HG03103 (cell line): ENCODE measurements at regions not wholly inside any gene's neighbourhood (a gene's known extent, or its start where the extent isn't known, plus 50 kb on each side); places are given as distances from the start of the nearest gene placed in this dataset.
"Not testable (repeated sequence)": the region's sequence is repeated elsewhere in the genome, so short reads cannot be mapped to it uniquely, and the experiment has no call there.

Experiments
- ATAC-seq: cut with Tn5 transposase; IDR thresholded peaks from one replicate; pipeline ENCODE4 v1.9.1; 2021; ENCODE audit warnings: low read depth; ENCODE audit not compliant: unreplicated experiment

DNA sequence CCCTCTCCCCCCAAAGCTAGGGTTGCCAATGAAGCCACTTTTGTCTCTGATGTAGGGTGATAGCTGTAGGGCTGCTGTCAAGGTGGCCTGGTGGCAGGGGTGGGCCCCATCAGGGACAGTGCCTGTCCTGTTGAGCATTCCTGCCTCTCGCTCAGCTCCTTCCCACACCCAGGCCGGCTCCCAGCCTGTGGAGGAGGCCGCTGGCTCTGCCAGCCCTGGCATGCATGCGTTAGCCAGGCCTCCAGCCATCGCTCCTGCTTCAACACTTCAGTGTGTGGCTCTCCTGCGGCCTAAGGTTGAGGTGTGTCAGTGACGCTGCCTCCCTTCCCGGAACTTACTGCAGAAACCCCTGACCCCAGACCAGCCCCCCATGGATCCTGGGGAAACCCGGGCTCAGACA lies 194.5 kb downstream of the TBC1D2B start:
- not testable (repeated sequence) for ATAC-seq

DNA sequence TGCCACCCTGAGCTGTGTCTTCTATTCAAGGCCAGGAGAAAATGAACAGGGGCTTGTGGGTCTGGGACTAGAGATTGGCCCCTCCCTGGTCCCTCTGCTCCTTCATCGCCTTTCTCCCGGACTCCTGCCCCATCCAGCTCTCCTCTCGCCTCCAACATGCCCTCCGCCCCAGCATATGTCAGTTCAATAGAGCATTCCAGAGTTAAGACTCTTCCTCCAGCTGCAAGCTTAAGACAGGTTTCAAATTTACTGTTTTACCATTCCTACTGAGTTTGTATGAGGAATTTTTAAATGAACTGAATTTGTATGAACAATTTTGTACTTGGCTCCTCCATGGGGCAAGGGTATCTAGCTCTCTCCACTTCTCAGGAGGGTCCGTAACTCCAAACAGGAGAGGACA lies 195.6 kb downstream of the TBC1D2B start:
- ATAC-seq = no peak

DNA sequence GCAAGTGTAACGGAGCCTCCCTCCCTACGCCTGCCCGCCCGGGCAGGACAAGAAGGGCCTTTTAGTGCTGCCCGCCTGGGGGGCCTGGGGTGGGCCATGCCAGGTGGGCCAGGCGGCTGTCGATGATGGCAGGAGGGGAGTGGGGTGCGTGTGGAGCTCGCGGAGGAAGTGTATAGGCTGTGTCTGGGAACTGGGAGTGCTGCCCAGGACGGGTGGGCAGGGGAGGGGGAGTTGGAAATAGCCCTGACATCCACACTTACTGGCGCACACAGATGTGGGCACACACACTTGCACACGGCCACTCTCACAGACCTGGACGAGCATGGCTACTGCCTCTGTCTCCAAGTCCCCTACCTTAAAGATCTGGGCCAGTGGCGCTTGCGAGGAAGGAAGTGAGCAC lies 196.0 kb downstream of the TBC1D2B start:
- ATAC-seq = not testable (repeated sequence)

GRCh38 chr15:77879466-77879865 lies 198.0 kb downstream of the TBC1D2B start:
- ATAC-seq = not testable (repeated sequence)

DNA sequence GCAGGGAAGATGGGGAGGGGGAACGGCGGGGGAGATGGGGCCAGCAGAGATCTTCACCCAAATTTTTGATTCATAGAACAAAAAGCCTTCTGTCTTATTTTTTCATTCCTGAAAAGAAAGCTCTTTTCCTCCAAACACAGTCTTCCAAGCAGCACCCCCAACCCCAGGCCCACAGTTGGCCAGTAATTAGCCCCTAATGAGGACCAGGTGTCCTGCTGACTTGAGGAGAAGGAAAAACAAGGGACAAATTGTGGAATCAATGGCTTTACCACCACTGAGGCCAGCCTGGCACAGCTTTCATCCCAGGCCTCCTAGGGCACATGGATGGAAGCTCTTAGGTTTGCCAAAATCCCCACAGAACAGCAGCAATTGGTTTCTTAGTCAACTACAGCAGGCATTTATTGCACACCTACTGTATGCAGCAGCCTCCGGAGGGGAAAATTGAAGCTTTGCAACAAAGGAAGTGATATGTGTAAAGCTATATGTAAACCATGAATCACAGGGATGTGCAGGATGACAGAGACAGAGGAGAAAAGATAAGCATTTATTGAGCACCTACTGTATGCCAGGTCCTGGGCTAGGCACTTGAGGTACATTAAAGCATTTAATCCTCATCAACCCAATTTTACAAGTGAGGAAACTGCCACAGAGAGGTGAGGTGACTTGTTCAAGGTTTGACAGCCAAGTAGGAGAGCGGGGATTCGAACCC lies 199.5 kb downstream of the TBC1D2B start:
- ATAC-seq = no peak

GRCh38 chr15:77876107-77876820 lies 201.2 kb downstream of the TBC1D2B start:
- ATAC-seq = not testable (repeated sequence)

DNA sequence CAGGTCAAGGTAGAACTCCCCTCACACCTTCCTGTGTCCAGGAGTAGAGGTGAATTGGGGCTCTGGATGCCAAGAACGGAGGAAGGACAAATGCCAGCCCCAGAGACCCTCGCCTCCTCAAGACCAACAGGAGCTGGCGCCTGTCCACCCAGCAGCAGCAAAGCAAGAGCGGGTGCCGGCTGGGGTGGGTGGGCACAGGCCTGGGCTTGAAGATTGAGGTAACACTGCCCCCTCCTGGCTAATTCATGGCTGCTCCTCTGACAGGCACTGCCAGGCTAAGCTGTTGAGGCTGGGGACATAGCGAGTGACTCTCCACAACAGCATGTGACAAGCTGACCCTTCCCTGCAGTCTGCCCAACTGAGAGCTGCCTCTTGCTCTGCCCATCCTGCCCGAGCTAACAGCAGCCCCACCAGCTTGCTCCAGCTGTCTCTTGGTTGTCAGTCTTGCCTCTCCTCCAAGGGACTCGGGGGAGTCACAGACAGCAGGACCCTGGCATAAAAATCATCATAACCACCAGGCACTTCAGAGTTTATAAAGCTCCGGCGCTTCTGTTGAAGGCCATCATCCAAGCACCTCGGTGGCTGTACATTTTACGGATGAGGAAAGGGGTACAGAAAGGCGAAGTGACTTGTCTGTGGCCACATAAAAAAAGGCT lies 202.3 kb downstream of the TBC1D2B start:
- not testable (repeated sequence) for ATAC-seq

DNA sequence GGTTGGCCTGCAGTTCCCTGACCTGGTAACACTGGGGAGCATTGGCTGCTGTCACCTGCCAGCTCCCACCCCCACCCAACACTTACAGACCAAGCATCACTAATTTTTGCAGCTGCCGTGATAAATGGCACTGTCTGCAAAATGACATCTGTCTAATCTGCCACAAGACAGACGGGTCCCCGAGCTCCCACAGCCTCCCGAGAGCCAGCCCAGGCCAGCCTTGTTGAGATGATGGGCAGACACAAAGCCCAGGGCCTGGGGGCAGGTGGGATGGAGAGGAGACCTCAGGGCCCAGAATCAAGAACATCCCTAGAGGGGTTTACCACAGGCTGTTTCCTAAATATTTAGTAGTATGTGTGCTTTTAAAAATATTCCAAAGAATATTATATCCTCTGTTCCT lies 203.4 kb downstream of the TBC1D2B start:
- no peak for ATAC-seq

DNA sequence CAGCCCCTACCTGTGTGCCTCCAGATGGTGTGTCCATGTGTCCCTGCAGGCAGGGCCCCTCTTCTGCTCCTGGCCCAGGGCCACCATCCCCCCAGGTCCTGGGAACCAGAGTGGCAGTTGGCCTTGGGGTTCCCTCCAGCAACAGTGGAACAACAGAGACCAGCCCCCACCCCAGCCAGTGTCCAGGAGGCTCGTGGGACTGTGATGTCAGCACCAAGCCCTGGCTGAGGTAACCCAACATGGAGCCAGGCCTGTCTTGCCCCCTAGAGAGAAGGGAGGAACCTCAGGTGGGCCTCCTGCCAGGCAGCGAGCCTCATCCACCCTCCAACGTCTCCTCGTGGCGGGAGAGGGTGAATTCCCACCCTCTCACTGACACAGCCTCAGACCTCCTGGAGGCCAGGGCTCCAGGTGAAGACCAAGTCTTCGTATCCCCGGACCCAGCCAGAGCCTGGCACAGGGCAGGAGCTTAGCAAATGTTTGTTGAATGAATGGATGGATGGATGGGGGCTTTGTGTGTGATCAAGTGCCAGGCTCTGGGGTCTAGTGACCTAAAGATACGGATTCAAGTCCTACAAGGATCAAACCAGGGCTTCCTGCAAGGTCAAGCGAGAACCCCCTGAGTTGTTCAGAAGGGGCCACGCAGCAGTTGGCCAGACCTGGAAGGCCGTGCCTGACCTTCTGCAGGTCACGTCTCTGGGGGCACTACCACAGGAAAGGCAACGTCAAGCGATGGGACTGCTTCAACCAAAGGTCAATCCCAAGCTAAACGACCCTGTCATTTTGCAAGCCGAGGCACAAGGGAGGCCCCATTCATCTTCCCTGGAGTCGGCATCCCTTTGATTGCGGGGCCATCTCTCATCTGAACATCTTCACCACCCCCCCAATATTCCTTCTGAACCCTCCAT lies 204.7 kb downstream of the TBC1D2B start:
- not testable (repeated sequence) for ATAC-seq

DNA sequence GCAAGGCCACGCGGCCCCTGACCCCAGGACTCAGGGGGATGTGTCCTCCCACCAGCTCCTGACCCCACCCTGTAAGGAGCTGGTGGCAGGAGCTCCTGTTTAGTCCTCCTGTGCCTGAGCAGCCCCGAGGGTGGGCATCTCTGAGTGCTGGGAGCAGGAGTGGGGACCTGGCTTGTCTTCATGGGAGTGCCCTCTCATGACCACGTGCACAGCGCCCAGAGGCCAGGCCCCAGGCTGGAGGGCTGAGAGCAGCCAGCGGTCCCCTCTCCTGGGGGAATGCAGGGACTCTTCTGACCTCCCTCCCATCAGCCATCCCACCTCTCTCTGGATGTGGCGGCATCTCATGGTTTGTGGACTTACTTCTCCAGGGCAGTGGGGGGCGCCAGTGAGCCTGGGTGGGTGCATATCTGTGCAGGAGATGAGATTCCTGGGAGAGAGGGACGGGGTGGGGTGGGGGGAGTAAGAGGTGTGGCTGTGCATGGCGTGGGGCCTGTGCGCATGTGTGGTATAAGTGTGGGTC lies 205.6 kb downstream of the TBC1D2B start:
- no peak for ATAC-seq

GRCh38 chr15:77870195-77871065 lies 207.1 kb downstream of the TBC1D2B start:
- no peak for ATAC-seq

DNA sequence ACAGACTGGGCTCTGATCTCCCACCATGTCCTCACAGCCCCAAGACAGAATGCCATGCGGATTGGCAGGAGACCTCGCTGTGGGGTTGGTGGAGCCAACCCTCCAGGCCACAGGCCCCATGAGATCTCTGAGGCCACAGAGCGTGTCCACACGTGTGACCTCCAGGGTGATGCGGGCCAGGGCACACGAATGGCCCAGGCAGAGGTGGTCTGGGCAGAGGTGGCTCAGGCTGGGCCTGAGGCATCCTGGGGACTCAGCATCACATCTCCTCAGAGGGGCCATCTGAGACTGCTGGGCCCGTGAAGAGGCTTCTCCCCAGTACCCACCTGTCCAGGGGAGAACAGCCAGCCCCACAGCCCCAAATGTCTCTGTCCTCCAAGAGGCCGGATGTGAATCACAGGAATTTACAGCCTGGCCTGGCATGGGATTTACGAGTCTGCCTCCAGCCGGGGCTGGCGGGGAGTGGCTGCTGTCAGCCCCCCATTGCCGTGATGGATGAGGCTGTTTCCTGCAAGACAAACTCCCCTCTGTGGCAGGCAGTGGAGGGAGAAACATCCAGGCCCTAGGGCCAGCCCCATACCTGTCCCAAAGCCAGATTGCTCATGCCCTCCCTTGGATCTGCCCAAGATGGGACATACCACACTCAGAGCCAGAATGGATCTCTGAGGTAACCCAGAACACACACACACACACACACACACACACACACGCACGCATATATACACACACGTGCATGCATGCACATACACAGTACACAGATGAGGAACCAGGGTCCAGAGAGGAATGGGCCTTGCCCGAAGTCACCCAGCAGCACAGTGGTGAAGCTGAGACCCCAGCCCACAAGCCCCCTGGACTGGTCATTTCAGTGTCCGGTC lies 208.3 kb downstream of the TBC1D2B start:
- no peak for ATAC-seq

- ATAC-seq = not testable (repeated sequence)
These were observed 209.4 kb downstream of the TBC1D2B start for GRCh38 chr15:77868048-77868629.

DNA sequence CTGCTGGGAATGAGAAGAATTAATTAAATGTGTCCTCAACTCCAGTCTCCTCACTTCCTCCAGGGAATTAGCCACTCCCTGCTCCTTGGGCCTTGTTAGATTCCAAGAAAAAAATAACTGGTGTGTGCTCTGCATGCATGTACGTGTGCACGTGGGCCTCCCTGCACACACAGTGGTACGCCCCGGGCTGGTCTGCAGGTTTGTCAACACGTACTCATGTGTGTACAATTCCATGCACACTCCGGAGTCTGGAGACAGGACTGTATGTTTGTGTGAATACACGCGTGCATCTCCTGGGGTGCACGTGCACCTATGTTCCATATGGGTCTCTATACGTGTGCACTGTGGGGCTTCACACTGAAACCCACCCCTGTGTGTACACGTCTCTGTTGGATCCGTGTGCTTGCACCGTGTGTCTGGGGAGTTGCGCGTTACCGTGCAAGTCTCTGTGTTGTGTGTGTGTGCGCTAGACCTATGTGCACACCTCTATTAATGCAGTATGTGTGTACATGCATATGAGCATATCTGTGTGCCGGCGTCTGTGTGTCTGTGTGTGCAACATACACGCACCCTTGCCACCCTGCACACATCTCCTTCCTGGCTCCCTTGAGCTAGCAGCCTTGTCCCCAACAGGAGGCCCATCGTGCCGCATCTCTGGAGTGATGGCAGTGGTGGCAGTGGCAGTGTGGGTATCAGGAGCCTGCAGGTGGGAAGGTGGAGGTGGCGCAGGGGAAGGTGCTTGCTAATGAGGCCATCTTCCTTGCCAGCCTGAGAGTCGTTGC lies 210.1 kb downstream of the TBC1D2B start:
- no peak for ATAC-seq

GRCh38 chr15:77866596-77867125 lies 210.8 kb downstream of the TBC1D2B start:
- no peak for ATAC-seq

DNA sequence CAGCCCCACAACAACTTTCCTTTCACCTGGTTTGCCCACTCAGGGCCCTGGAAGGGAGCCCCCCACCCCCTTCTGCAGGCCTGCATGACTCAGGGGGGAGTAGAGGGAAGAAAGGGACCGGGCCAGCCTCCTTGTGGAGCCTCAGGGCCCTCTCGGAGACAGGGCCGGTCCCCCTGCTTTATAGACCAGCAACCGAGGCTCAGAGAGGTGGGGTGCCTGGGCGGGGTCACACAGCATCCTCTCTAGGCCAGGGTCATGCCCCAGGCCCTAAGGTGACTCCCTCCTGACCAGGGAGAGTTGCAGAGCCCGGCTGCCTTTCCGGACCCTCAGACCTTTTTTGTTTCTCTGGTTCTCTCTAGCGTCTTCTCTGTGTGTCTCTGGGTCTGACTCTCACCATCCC lies 211.3 kb downstream of the TBC1D2B start:
- no peak for ATAC-seq

DNA sequence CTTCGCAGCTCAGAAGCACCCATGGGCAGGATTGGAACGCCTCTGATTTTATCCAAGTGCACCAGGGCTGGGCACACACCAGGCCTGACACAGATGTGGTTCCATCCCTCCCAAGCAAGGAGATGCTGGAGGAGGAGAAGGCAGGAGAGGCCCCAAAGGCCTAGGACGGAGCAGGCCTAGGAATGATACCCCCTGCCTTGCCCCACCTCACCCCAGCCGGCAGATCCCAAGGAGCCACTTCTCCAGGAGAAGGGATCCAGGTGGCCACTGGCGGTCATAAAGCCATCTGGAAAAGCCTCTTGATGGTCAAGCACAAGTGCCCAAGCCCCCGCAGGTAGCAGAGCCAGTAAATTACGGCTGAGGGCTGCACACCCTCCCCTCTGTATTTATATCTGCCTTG lies 211.8 kb downstream of the TBC1D2B start:
- ATAC-seq = no peak
